LNCaP clone FGC (cell line): ENCODE measurements at regions not wholly inside any gene's neighbourhood (a gene's known extent, or its start where the extent isn't known, plus 50 kb on each side); places are given as distances from the start of the nearest gene placed in this dataset.

Experiments used
- DNase-seq: peaks from one replicate; pipeline ENCODE4 v3.0.0-alpha.2; 2011; ENCODE audit warnings: low read depth
- H3K4me3 ChIP-seq: 2 replicates; pipeline ENCODE4 v1.5.1; 2011; ENCODE audit warnings: mild to moderate bottlenecking, low read depth, low read length, control low read depth
- CTCF ChIP-seq: IDR thresholded peaks from 2 replicates; pipeline ENCODE4 v1.5.1; 2012; ENCODE audit warnings: mild to moderate bottlenecking; ENCODE audit not compliant: control insufficient read depth, insufficient read depth; ENCODE audit errors: extremely low read depth

GRCh38 chr4:133058701-133059100 lies 90.4 kb upstream of the PCDH10 start:
- DNase-seq: no peak
- no peak for TF ChIP-seq CTCF
- H3K4me3 ChIP-seq: no peak overlapping the region

- no peak overlapping the region for H3K4me3 ChIP-seq
- no peak for TF ChIP-seq CTCF
- DNase-seq: no peak
These were observed 90.0 kb upstream of the PCDH10 start for GRCh38 chr4:133059117-133059516.

GRCh38 chr4:133062851-133063250 lies 86.2 kb upstream of the PCDH10 start:
- H3K4me3 ChIP-seq: no peak overlapping the region
- TF ChIP-seq CTCF: no peak
- DNase-seq: no peak

GRCh38 chr4:133068083-133068482 lies 81.0 kb upstream of the PCDH10 start:
- no peak overlapping the region for H3K4me3 ChIP-seq
- TF ChIP-seq CTCF: no peak
- DNase-seq: no peak

- no peak for DNase-seq
- H3K4me3 ChIP-seq: no peak overlapping the region
- TF ChIP-seq CTCF: no peak
These were observed 67.8 kb upstream of the PCDH10 start for GRCh38 chr4:133081246-133081645.

GRCh38 chr4:133084421-133084820 lies 64.7 kb upstream of the PCDH10 start:
- no peak overlapping the region for H3K4me3 ChIP-seq
- no peak for DNase-seq
- TF ChIP-seq CTCF: no peak

- no peak overlapping the region for H3K4me3 ChIP-seq
- no peak for DNase-seq
- TF ChIP-seq CTCF: no peak
These were observed 53.5 kb upstream of the PCDH10 start for GRCh38 chr4:133095591-133095990.
